Mesenchymal stem cell (in vitro differentiated cells and primary cell): ENCODE measurements at regions not wholly inside any gene's neighbourhood (a gene's known extent, or its start where the extent isn't known, plus 50 kb on each side); places are given as distances from the start of the nearest gene placed in this dataset.

Source experiments
- DNase-seq: peaks from one replicate; pipeline ENCODE4 v3.0.0-alpha.2; 2013
- H2AFZ ChIP-seq: one replicate; pipeline ENCODE4 v1.6.1; 2013; ENCODE audit warnings: low read depth, mild to moderate bottlenecking, control low read depth, inconsistent platforms, low read length, moderate library complexity
- H2AK5ac ChIP-seq: 2 replicates; pipeline ENCODE4 v1.6.1; 2013; ENCODE audit warnings: low read length, moderate library complexity, mild to moderate bottlenecking, inconsistent platforms; ENCODE audit not compliant: severe bottlenecking
- H2BK120ac ChIP-seq: one replicate; pipeline ENCODE4 v1.6.1; 2013; ENCODE audit warnings: low read depth, mild to moderate bottlenecking, inconsistent platforms, low read length, moderate library complexity
- H2BK12ac ChIP-seq, 2 experiments: one replicate each; pipeline ENCODE4 v1.6.1; 2013; ENCODE audit warnings: inconsistent platforms in 2 of 2, low read length in 2 of 2, mild to moderate bottlenecking in 2 of 2, moderate library complexity in 2 of 2, control low read depth in 1 of 2
- H2BK15ac ChIP-seq: one replicate; pipeline ENCODE4 v1.6.1; 2013; ENCODE audit warnings: mild to moderate bottlenecking, low read depth, inconsistent platforms; ENCODE audit not compliant: poor library complexity, severe bottlenecking
- H2BK5ac ChIP-seq: 2 replicates; pipeline ENCODE4 v1.6.1; 2013; ENCODE audit warnings: low read depth, mild to moderate bottlenecking, low read length, control low read depth, inconsistent platforms; ENCODE audit not compliant: poor library complexity, severe bottlenecking
- H3K14ac ChIP-seq, 2 experiments: one replicate each; pipeline ENCODE4 v1.6.1; 2013; ENCODE audit warnings: inconsistent platforms in 2 of 2, low read length in 2 of 2, control low read depth in 1 of 2, mild to moderate bottlenecking in 1 of 2, moderate library complexity in 1 of 2
- H3K18ac ChIP-seq, 2 experiments: one replicate each; pipeline ENCODE4 v1.6.1; 2013; ENCODE audit warnings: inconsistent platforms in 2 of 2, low read length in 2 of 2, control low read depth in 1 of 2, low read depth in 1 of 2, mild to moderate bottlenecking in 1 of 2
- H3K23ac ChIP-seq, 2 experiments: one replicate each; pipeline ENCODE4 v1.6.1; 2013; ENCODE audit warnings: inconsistent platforms in 2 of 2, low read length in 2 of 2, mild to moderate bottlenecking in 2 of 2, moderate library complexity in 2 of 2, control low read depth in 1 of 2
- H3K27ac ChIP-seq: 2 replicates; pipeline ENCODE4 v1.5.1; 2013; ENCODE audit warnings: mild to moderate bottlenecking, moderate library complexity, low read length, control low read depth, inconsistent platforms; ENCODE audit not compliant: poor library complexity, severe bottlenecking
- H3K27me3 ChIP-seq, 2 experiments: 2 replicates each; pipeline versions ENCODE4 v1.6.1 to v1.7.0; 2013; ENCODE audit warnings: low read length in 2 of 2, mild to moderate bottlenecking in 2 of 2, moderate library complexity in 2 of 2, control low read depth in 1 of 2, inconsistent platforms in 1 of 2; ENCODE audit not compliant: control insufficient read depth in 1 of 2, insufficient read depth in 1 of 2
- H3K36me3 ChIP-seq, 2 experiments: 2 replicates each; pipeline versions ENCODE4 v1.6.1 to v1.7.0; 2013; ENCODE audit warnings: low read length in 2 of 2, control low read depth in 1 of 2, inconsistent platforms in 1 of 2, low read depth in 1 of 2, mild to moderate bottlenecking in 1 of 2; ENCODE audit not compliant: insufficient read depth in 2 of 2, control insufficient read depth in 1 of 2
- H3K4ac ChIP-seq, 2 experiments: one replicate each; pipeline ENCODE4 v1.6.1; 2013; ENCODE audit warnings: inconsistent platforms in 2 of 2, low read length in 2 of 2, mild to moderate bottlenecking in 2 of 2, moderate library complexity in 2 of 2, control low read depth in 1 of 2, low read depth in 1 of 2
- H3K4me1 ChIP-seq: 2 replicates; pipeline ENCODE4 v1.6.1; 2013; ENCODE audit warnings: low read depth, low read length, control low read depth; ENCODE audit not compliant: control insufficient read depth, insufficient read depth
- H3K4me2 ChIP-seq: 2 replicates; pipeline ENCODE4 v1.6.1; 2013; ENCODE audit warnings: low read length, mild to moderate bottlenecking, inconsistent platforms; ENCODE audit not compliant: poor library complexity, severe bottlenecking
- H3K4me3 ChIP-seq, 2 experiments: 2 replicates each; pipeline versions ENCODE4 v1.5.1 to v1.7.0; 2013; ENCODE audit warnings: low read length in 2 of 2, mild to moderate bottlenecking in 2 of 2, control low read depth in 1 of 2, low read depth in 1 of 2; ENCODE audit not compliant: insufficient read depth in 1 of 2
- H3K79me1 ChIP-seq: replicated peaks from 2 replicates; pipeline ENCODE4 v1.6.1; 2013; ENCODE audit warnings: mild to moderate bottlenecking, control low read depth, low read length, inconsistent platforms; ENCODE audit not compliant: poor library complexity, severe bottlenecking
- H3K9ac ChIP-seq: 2 replicates; pipeline ENCODE4 v1.7.0; 2013; ENCODE audit warnings: mild to moderate bottlenecking, low read length, moderate library complexity
- H3K9me3 ChIP-seq: 2 replicates; pipeline ENCODE4 v1.7.0; 2013; ENCODE audit warnings: mild to moderate bottlenecking, low read length; ENCODE audit not compliant: control insufficient read depth
- H4K8ac ChIP-seq: one replicate; pipeline ENCODE4 v1.6.1; 2013; ENCODE audit warnings: inconsistent platforms, mild to moderate bottlenecking, low read length, moderate library complexity
- H4K91ac ChIP-seq: one replicate; pipeline ENCODE4 v1.6.1; 2013; ENCODE audit warnings: mild to moderate bottlenecking, low read length, inconsistent platforms
- WGBS: methylation state at CpG from one replicate; pipeline ENCODE4 v1.1.7; 2013; ENCODE audit warnings: mixed read lengths; 5-methylcytosine and 5-hydroxymethylcytosine counted together

GRCh38 chr15:39127151-39127790 is 453.6 kb upstream of the THBS1 start:
- no peaks in the 10 kb centered on the region for H3K36me3 ChIP-seq
- H3K27ac ChIP-seq, result peak overlapping the region; percentile 88
- H2BK12ac ChIP-seq, result peak overlapping the region in 1 of 2 experiments; percentile 87
- no peak overlapping the region for H2AFZ ChIP-seq
- no peaks in the 10 kb centered on the region for H3K79me1 ChIP-seq
- no peak overlapping the region for H2BK15ac ChIP-seq
- H3K9ac ChIP-seq, result peak overlapping the region; percentile 64
- WGBS, result 66% methylated on average over 2 of the region's 2 CpGs
- peak overlapping the region; percentile 64 for H4K91ac ChIP-seq
- no peak overlapping the region for H3K4me3 ChIP-seq
- H3K23ac ChIP-seq, result no peak overlapping the region
- peak overlapping the region; percentile 79 for H2AK5ac ChIP-seq
- peak overlapping the region; percentile 35 to 60 for H3K4ac ChIP-seq
- peak overlapping the region; percentile 97 for H2BK120ac ChIP-seq
- no peaks in the 10 kb centered on the region for H3K9me3 ChIP-seq
- no peak overlapping the region for H3K14ac ChIP-seq
- H3K27me3 ChIP-seq, result no peaks in the 10 kb centered on the region
- H3K4me1 ChIP-seq, result peaks cover 4% of the 10 kb centered on the region
- DNase-seq, result peak; percentile 30
- H3K18ac ChIP-seq, result peak overlapping the region; percentile 86 to 94
- peak overlapping the region; percentile 15 for H2BK5ac ChIP-seq
- H3K4me2 ChIP-seq, result no peak overlapping the region
- H4K8ac ChIP-seq, result no peak overlapping the region

- Histone ChIP-seq H2BK120ac (no peak overlapping the region), H3K9me3 (no peaks in the 10 kb centered on the region), H3K4me2 (peak overlapping the region; percentile 6), H4K91ac (peak overlapping the region; percentile 2), H3K79me1 (no peaks in the 10 kb centered on the region), H2AFZ (no peak overlapping the region), H3K27me3 (no peaks in the 10 kb centered on the region), H3K9ac (peak overlapping the region; percentile 64), H3K36me3 (no peaks in the 10 kb centered on the region), H3K23ac (no peak overlapping the region), H3K14ac (no peak overlapping the region), H2BK12ac (no peak overlapping the region), H2AK5ac (no peak overlapping the region), H2BK5ac (peak overlapping the region; percentile 59), H3K27ac (peak overlapping the region; percentile 88), H3K18ac (peak overlapping the region in 1 of 2 experiments; percentile 56), H3K4me3 (no peak overlapping the region), H3K4me1 (peaks cover 4% of the 10 kb centered on the region), H2BK15ac (no peak overlapping the region), H4K8ac (no peak overlapping the region), H3K4ac (no peak overlapping the region)
- WGBS, result 0% methylated on average over 2 of the region's 2 CpGs
- peak; percentile 95 for DNase-seq
These were observed 452.8 kb upstream of the THBS1 start for GRCh38 chr15:39127925-39128617.

- Histone ChIP-seq H3K14ac (peak overlapping the region in 1 of 2 experiments; percentile 92), H3K4me1 (peaks cover 4% of the 10 kb centered on the region), H3K79me1 (no peaks in the 10 kb centered on the region), H3K9ac (peak overlapping the region; percentile 64), H3K36me3 (no peaks in the 10 kb centered on the region), H3K27me3 (no peaks in the 10 kb centered on the region), H2BK120ac (peak overlapping the region; percentile 69), H3K27ac (peak overlapping the region; percentile 88), H3K23ac (no peak overlapping the region), H3K18ac (peak overlapping the region; percentile 95 to 96), H4K8ac (peak overlapping the region; percentile 88), H3K9me3 (no peaks in the 10 kb centered on the region), H4K91ac (peak overlapping the region; percentile 93), H2AK5ac (peak overlapping the region; percentile 99), H2BK15ac (no peak overlapping the region), H3K4me2 (no peak overlapping the region), H2AFZ (no peak overlapping the region), H3K4ac (peak overlapping the region; percentile 73 to 75), H3K4me3 (no peak overlapping the region), H2BK12ac (peak overlapping the region; percentile 94 to 99), H2BK5ac (peak overlapping the region; percentile 10)
- WGBS, result 21% methylated on average over 1 of the region's 2 CpGs
- peak; percentile 66 for DNase-seq
These were observed 452.1 kb upstream of the THBS1 start for GRCh38 chr15:39128746-39129145.
